Stimulated activated CD8-positive, alpha-beta memory T cell treated with anti-CD3 and anti-CD28 coated beads, Interleukin-15, amount 100 ng/mL, for 24 hours (primary cell): ENCODE measurements at regions not wholly inside any gene's neighbourhood (a gene's known extent, or its start where the extent isn't known, plus 50 kb on each side); places are given as distances from the start of the nearest gene placed in this dataset.
"Not testable (repeated sequence)": the region's sequence is repeated elsewhere in the genome, so short reads cannot be mapped to it uniquely, and the experiment has no call there.

Experiments used
- DNase-seq: peaks from one replicate; pipeline ENCODE4 v3.0.0-alpha.2; 2020; ENCODE audit warnings: low read depth

DNA sequence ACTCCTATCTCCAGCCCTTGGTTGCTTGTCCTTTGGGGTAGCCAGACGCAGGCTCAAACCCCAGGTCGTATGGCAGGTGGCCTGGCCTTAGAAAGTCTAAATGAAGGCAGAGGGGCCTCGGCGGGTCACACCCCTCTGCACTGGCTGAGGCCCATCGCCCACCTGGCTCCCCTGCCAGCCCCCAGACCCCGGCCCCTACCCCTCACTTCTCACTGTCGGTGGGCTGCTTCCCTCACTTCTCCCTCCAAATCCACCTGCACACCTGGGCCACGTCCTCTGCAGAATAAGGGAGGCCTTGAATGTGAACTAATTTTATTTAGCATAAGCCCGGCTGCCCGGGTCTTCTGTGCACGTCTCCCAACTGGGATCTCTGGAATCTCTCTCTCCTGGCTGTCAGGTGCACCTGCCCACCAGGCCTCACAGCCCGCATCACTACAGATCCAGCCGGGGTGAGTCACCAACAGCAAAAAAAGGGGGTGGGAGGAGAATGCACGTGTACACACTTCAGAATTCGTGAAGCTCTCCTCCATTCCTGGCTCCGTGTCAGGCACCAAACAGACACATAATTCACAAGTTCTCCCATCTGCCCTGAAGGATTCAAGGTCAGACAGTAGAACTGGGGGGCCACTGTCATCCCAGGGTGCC, 107.5 kb upstream of the SIM2 start:
- no peak for DNase-seq

DNA sequence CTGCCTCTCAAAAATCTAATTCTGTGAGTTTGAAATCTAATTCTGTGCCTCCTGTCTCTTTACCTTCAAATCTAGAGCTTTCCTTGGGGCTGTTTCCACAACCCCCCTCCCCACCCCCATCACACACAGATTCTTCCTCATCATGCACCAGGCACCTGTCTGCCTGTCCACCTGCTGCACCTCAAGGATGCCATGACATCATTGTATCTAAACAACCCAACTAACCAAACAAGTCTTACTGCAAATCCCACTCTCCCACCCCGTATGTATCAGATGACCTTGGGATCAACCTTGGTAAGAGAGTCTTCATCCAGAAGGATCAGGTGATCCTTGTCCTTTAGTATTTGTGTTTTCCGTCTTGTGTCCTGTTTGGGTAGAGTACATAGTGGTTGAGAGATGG, 102.7 kb upstream of the SIM2 start:
- DNase-seq = no peak

- DNase-seq = no peak
Observed at GRCh38 chr21:36601362-36601761, 97.6 kb upstream of the SIM2 start.

DNA sequence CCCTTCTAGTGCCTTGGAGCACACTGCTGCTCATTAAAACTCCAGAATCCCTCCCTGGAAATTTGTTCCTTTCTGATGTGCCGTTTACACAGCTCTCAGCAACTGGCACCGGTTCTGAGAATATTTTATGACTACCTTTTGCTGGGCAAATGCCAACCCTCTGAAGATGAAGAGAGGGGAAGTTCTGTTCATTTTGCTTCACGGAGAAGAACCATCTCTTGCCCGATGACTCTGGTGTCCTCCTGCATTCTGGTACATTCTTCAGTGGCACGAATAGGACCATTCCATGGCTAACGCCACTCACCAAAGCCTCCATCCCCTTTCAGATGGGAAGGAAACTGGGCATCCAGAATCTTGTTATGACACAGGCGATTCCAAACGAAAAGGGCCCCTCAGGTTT, 96.2 kb upstream of the SIM2 start:
- no peak for DNase-seq

- DNase-seq = no peak
Observed at GRCh38 chr21:36603221-36603620, 95.7 kb upstream of the SIM2 start.

- DNase-seq = no peak
Observed at GRCh38 chr21:36605426-36605825, 93.5 kb upstream of the SIM2 start.

- no peak for DNase-seq
Observed at GRCh38 chr21:36606287-36606982, 92.5 kb upstream of the SIM2 start.

- no peak for DNase-seq
Observed at GRCh38 chr21:36606983-36607325, 92.0 kb upstream of the SIM2 start.

DNA sequence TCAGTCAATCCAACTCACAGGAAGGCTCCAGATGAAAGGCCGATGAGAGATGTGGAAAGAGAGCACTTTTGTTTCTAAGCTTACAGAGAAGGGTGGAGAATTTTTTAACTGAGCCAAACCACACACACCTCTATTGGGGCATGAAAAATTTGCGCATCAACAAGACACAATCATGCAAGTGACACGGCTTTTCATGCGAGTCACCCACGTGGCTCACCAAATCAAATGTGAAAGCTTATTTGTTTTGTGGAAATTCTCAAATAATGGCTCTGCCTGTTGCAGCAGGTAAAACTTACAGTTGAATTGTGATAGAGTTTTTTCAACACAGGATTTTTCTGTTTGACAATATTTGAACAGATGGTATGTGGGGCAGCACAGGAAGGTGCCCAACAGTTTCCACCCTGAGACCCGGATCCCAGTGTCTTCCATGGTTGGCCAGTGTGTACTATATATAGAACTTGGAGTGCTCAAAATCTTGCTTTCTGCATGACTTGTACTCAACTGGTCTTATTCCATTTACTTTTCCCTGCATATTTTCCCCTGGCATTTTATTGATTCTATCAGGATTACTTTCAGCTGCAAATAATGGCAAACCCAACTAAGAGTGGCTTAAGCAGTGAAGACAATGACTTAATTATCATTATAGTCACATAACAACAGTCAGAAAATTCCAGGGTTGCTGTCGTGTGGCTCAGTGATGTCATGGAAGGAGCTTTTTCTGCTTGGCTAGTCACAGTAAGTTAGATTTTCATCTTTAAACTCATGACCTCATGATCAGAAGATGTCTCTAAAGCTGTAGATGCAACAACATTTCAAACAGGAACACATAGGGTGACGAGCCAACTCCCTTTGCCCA, 90.6 kb upstream of the SIM2 start:
- no peak for DNase-seq

DNA sequence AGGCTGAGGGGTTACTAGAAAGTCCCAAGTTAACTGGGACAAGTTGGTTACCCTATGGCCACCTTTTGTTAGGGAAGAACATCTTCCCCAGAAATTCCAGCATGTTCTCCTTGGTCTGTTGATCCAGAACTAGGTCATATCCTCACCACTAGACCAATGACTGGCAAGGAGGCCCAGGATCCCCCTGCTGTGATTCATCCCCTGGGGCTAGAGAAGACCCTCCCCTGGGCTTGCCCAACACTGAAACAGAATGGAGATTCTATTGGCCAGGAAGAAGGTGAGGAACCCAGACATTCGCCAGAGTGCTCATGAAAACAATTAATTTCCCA, 90.1 kb upstream of the SIM2 start:
- no peak for DNase-seq

DNA sequence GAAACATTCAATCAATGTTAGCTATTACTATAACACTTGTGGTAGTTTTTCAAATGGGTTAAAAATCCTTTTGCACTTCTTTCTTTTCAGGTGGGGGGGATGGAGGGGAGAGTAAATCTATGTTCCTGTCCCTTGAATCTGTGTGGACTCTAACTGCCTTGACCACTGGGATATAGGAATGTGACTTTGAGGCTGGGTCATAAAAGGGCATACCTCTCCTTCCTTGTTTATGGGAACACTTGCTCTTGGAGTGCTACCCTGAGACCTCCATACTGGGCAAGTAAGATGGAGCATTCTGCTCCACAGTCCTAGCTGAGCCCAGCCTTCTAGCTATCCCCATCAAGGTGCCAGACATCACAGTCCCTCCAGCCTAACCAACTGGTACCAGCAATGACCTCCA, 89.3 kb upstream of the SIM2 start:
- no peak for DNase-seq

- no peak for DNase-seq
Observed at GRCh38 chr21:36610201-36610600, 88.7 kb upstream of the SIM2 start.

- DNase-seq = no peak
Observed at GRCh38 chr21:36610935-36611334, 88.0 kb upstream of the SIM2 start.

GRCh38 chr21:36611379-36611778, 87.5 kb upstream of the SIM2 start:
- DNase-seq = no peak

DNA sequence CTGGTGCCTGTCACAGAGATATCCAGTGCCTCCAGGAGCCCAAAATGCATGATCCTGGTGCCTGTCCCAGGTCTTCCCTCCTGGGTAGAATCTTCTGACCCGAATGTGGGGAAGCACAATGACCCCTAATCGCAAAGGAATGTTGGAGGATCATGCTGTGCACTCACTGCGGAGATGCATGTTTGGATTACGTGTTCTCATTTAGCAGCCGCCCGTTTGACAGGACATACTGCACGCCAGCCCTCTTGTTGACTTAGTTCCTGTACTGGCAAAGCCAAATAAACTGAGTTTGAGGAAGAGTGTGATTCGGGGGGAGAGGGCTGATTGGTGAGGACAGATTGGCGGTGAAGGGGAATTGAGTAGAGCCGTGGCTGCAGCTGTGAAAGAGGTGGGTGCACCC, 85.9 kb upstream of the SIM2 start:
- no peak for DNase-seq

DNA sequence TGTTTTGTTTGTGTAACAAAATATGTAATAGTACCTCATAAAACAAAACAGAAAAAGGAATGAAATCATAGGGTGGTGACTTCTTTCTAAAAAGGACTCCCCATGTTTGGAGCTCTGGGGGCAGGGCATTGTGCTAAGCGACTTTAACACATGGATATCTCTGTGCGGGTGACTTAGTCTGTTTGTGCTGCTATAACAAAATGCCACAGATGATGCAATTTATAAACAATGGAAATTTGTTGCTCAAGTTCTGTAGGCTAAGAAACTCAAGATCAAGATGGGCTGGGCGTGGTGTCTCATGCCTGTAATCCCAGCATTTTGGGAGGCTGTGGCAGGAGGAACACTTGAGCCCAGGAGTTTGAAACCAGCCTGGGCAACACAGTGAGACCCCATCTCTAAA, 85.4 kb upstream of the SIM2 start:
- DNase-seq = no peak

GRCh38 chr21:36615274-36615964, 83.5 kb upstream of the SIM2 start:
- DNase-seq = no peak

DNA sequence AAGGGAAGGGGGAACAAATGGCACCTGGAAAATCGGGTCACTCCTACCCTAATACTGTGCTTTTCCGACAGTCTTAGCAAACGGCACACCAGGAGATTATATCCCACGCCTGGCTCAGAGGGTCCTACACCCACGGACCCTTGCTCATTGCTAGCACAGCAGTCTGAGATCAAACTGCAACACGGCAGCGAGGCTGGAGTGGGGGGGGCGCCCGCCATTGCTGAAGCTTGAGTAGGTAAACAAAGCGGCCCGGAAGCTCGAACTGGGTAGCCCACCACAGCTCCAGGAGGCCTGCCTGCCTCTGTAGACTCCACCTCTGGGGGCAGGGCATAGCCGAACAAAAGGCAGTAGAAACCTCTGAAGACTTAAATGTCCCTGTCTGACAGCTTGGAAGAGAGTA, 82.1 kb upstream of the SIM2 start:
- DNase-seq = not testable (repeated sequence)

DNA sequence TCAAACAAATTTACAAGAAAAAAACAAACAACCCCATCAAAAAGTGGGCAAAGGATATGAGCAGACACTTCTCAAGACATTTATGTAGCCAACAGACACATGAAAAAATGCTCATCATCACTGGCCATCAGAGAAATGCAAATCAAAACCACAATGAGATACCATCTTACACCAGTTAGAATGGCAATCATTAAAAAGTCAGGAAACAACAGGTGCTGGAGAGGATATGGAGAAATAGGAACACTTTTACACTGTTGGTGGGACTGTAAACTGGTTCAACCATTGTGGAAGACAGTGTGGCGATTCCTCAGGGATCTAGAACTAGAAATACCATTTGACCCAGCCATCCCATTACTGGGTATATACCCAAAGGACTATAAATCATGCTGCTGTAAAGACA, 77.1 kb upstream of the SIM2 start:
- not testable (repeated sequence) for DNase-seq

DNA sequence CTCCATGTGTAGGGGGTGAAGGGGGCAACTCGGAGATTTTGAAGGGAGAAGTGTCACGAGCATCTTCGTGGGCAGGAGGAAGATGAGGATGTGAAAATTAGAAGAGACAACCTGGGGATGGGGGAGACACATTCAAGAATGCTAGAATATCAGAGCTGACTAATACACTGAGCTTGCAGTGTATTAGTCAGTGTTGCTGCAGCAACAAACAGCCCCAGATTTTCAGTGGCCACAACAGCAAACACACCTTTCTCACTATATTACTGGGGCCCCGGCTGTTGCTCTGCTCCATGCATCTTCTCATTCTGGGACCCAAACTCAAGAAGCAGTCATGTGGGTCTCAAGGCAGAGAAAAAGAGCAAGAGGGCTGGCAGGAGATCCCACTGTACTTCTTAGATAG, 74.8 kb upstream of the SIM2 start:
- no peak for DNase-seq

DNA sequence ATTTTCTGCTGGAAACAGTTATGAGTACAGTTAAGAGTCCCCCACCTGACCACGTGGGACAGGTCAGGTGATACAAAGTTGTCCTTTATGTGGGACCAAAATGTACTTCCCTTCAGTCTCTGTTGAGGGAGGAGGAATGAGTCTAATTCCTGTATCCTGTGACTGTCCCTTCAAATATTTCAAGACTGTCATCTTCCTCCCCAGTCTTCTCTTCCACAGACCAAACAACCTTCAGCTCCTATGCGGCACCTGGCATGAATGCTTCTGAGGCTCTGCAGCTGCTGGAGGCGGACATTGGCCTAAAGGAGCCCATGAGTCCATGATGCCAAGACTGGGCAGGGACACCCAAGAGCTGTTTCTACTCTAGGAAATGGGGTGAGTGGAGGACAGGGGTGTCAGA, 72.1 kb upstream of the SIM2 start:
- DNase-seq = no peak

GRCh38 chr21:36627242-36627641, 71.7 kb upstream of the SIM2 start:
- no peak for DNase-seq

GRCh38 chr21:36628106-36628505, 70.8 kb upstream of the SIM2 start:
- DNase-seq = no peak
